Stomach (tissue), 4 donors: ENCODE measurements at regions not wholly inside any gene's neighbourhood (a gene's known extent, or its start where the extent isn't known, plus 50 kb on each side); places are given as distances from the start of the nearest gene placed in this dataset.

ENCODE experiments used
- EP300 ChIP-seq: sonication (generic); formaldehyde crosslinking; IDR thresholded peaks from one replicate; pipeline ENCODE4 v1.6.1; 2017; ENCODE audit warnings: antibody characterized with exemption
- POLR2A ChIP-seq, 4 donors: fragments of 450-650 bp; IDR thresholded peaks; one replicate each; pipeline ENCODE4 v1.6.1; 2016; ENCODE audit warnings: antibody characterized with exemption in 4 of 4, control low read depth in 2 of 4, mild to moderate bottlenecking in 1 of 4, moderate library complexity in 1 of 4
- POLR2AphosphoS5 ChIP-seq, 3 donors: sonication (generic); formaldehyde crosslinking; IDR thresholded peaks; one replicate each; pipeline ENCODE4 v1.6.1; 2016; ENCODE audit warnings: antibody characterized with exemption in 3 of 3
- TF ChIP-seq, protein P1 (sequence below), 7 experiments: fragments of 450-650 bp in 4 of 7; fragments of 200-600 bp in 3 of 7; sonication (generic) in 3 of 7; IDR thresholded peaks; one replicate each; pipeline ENCODE4 v1.5.1; 2016 to 2019; ENCODE audit warnings: antibody characterized with exemption in 7 of 7, control low read depth in 2 of 7, mild to moderate bottlenecking in 1 of 7

DNA sequence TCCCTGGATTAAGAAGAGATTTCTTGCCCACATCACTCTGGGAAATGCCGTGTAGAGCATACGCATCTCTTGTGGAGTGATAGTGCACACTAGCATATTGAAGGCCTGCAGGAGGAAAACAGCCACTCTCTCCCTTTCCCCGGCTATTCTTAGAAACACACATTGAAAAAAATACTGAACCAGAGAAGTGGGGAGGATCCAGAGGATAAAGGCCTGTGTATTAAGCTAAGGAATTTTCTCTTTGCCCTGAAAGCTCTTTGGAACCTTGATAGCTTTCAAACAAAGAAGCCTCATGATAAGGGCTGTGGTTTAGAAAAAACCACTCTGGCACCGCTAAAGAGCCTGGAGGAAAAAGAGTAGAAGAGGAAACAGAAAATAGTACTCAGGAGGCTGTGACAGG lies 386.1 kb upstream of the NBEA start:
- TF ChIP-seq, protein P1, sequence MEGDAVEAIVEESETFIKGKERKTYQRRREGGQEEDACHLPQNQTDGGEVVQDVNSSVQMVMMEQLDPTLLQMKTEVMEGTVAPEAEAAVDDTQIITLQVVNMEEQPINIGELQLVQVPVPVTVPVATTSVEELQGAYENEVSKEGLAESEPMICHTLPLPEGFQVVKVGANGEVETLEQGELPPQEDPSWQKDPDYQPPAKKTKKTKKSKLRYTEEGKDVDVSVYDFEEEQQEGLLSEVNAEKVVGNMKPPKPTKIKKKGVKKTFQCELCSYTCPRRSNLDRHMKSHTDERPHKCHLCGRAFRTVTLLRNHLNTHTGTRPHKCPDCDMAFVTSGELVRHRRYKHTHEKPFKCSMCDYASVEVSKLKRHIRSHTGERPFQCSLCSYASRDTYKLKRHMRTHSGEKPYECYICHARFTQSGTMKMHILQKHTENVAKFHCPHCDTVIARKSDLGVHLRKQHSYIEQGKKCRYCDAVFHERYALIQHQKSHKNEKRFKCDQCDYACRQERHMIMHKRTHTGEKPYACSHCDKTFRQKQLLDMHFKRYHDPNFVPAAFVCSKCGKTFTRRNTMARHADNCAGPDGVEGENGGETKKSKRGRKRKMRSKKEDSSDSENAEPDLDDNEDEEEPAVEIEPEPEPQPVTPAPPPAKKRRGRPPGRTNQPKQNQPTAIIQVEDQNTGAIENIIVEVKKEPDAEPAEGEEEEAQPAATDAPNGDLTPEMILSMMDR (IDR thresholded peaks at IDR 0.05), result no peak
- TF ChIP-seq EP300 (no peak), POLR2AphosphoS5 (IDR thresholded peaks at IDR 0.05) (no peak), POLR2A (IDR thresholded peaks at IDR 0.05) (no peak)
